ENCODE measurements at regions not wholly inside any gene's neighbourhood (a gene's known extent, or its start where the extent isn't known, plus 50 kb on each side); places are given as distances from the start of the nearest gene placed in this dataset.

DNA sequence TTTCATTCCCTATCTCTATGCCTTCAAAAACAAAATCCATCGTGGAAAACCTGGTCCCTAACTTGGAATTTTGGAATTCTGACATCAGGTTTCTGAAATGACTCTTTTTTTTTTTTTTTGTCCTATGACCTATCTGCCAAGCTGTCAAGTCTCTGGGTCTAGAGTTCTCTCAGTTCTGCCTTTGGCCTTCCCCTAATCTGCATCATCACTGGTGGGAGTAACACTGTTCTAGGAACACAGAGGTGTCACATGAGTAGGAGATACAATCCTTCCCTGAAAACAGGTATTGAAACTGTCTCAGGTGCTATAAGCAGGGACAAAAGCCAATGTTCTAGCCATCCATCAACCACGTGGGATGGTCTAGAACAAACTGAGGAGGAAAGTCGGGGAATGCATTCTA is 142.0 kb upstream of the ATP1B1 start:
- H3K9ac ChIP-seq (ENCODE audit: control insufficient read depth, extremely low read depth, insufficient read depth, low read length), result no peak overlapping the region
- no peak for TF ChIP-seq EZH2 (IDR thresholded peaks at IDR 0.05; ENCODE audit: low read length)
- TF ChIP-seq, protein P1, sequence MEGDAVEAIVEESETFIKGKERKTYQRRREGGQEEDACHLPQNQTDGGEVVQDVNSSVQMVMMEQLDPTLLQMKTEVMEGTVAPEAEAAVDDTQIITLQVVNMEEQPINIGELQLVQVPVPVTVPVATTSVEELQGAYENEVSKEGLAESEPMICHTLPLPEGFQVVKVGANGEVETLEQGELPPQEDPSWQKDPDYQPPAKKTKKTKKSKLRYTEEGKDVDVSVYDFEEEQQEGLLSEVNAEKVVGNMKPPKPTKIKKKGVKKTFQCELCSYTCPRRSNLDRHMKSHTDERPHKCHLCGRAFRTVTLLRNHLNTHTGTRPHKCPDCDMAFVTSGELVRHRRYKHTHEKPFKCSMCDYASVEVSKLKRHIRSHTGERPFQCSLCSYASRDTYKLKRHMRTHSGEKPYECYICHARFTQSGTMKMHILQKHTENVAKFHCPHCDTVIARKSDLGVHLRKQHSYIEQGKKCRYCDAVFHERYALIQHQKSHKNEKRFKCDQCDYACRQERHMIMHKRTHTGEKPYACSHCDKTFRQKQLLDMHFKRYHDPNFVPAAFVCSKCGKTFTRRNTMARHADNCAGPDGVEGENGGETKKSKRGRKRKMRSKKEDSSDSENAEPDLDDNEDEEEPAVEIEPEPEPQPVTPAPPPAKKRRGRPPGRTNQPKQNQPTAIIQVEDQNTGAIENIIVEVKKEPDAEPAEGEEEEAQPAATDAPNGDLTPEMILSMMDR (optimal IDR thresholded peaks at IDR 0.05 in 1 of 3, IDR thresholded peaks at IDR 0.05 in 1 of 3, conservative IDR thresholded peaks at IDR 0.05 in 1 of 3; ENCODE audit: extremely low read depth in 1 of 3, insufficient read depth in 2 of 3, low read length in 3 of 3), result no peak

DNA sequence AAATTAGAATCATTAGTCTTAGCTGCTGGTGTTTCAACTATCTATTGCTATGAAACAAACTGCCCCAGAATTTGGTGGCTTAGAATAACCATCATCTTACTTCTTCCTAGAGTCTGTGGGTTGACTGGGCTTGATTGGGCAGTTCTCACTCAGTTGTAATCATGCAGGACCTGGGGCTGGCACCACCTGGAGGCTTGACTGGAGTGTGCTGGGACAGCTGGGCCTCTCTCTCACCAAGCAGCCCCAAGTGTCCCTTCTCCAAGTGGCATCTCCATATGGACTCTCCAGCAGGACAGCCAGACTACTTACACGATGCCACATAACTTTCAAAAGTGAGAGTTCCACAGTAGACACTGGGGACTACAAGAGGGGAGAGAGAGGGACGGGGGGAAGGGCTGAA is 140.3 kb upstream of the ATP1B1 start:
- Histone ChIP-seq H3K27me3 (ENCODE audit: control insufficient read depth, extremely low read depth, insufficient read depth, low read length) (no peaks in the 10 kb centered on the region), H3K4me2 (ENCODE audit: control insufficient read depth, extremely low read depth, insufficient read depth, low read depth, low read length) (no peak overlapping the region), H2AFZ (ENCODE audit: control insufficient read depth, low read length) (no peak overlapping the region), H3K36me3 (ENCODE audit: control insufficient read depth in 2 of 2, extremely low read depth in 1 of 2, insufficient read depth in 2 of 2, low read length in 2 of 2) (no peaks in the 10 kb centered on the region), H3K9me1 (ENCODE audit: control insufficient read depth, extremely low read depth, insufficient read depth, low read length) (no peaks in the 10 kb centered on the region), H3K9ac (ENCODE audit: control insufficient read depth, extremely low read depth, insufficient read depth, low read length) (no peak overlapping the region), H3K27ac (ENCODE audit: control insufficient read depth, insufficient read depth, low read length) (no peak overlapping the region), H4K20me1 (ENCODE audit: control insufficient read depth, extremely low read depth, insufficient read depth, low read length) (no peaks in the 10 kb centered on the region), H3K9me3 (ENCODE audit: control insufficient read depth, low read depth, low read length) (no peaks in the 10 kb centered on the region), H3K4me1 (ENCODE audit: control insufficient read depth, extremely low read depth, insufficient read depth, low read length) (no peaks in the 10 kb centered on the region), H3K4me3 (ENCODE audit: control insufficient read depth in 2 of 3, extremely low read depth in 1 of 3, insufficient read depth in 2 of 3, low read depth in 1 of 3, low read length in 3 of 3) (no peak overlapping the region), H3K79me2 (ENCODE audit: control insufficient read depth, insufficient read depth, low read length) (no peaks in the 10 kb centered on the region)
- DNase-seq (ENCODE audit: low read depth, low spot score), result no peak
- no peak for FAIRE-seq
- dilution Hi-C loops (cut with MboI; ENCODE audit: extremely low pct_ligation_motif_present, low sequenced_read_pairs), result no loop called here
- TF ChIP-seq EZH2 (IDR thresholded peaks at IDR 0.05; ENCODE audit: low read length), result no peak
- TF ChIP-seq, protein P1 (optimal IDR thresholded peaks at IDR 0.05 in 1 of 3, IDR thresholded peaks at IDR 0.05 in 1 of 3, conservative IDR thresholded peaks at IDR 0.05 in 1 of 3; ENCODE audit: extremely low read depth in 1 of 3, insufficient read depth in 2 of 3, low read length in 3 of 3), result no peak

More for the DNA sequence above, 142.0 kb upstream of the ATP1B1 start:
- H3K4me2 ChIP-seq (ENCODE audit: control insufficient read depth, extremely low read depth, insufficient read depth, low read depth, low read length), result no peak overlapping the region
- no peaks in the 10 kb centered on the region for H3K9me1 ChIP-seq (ENCODE audit: control insufficient read depth, extremely low read depth, insufficient read depth, low read length)
- dilution Hi-C loops (cut with MboI; ENCODE audit: extremely low pct_ligation_motif_present, low sequenced_read_pairs), result no loop called here
- no peaks in the 10 kb centered on the region for H3K9me3 ChIP-seq (ENCODE audit: control insufficient read depth, low read depth, low read length)
- H3K36me3 ChIP-seq (ENCODE audit: control insufficient read depth in 2 of 2, extremely low read depth in 1 of 2, insufficient read depth in 2 of 2, low read length in 2 of 2), result no peaks in the 10 kb centered on the region
- H4K20me1 ChIP-seq (ENCODE audit: control insufficient read depth, extremely low read depth, insufficient read depth, low read length), result no peaks in the 10 kb centered on the region
- no peaks in the 10 kb centered on the region for H3K79me2 ChIP-seq (ENCODE audit: control insufficient read depth, insufficient read depth, low read length)
- no peak for FAIRE-seq
- H3K27me3 ChIP-seq (ENCODE audit: control insufficient read depth, extremely low read depth, insufficient read depth, low read length), result no peaks in the 10 kb centered on the region
- no peak overlapping the region for H2AFZ ChIP-seq (ENCODE audit: control insufficient read depth, low read length)
- H3K27ac ChIP-seq (ENCODE audit: control insufficient read depth, insufficient read depth, low read length), result no peak overlapping the region
- no peak overlapping the region for H3K4me3 ChIP-seq (ENCODE audit: control insufficient read depth in 2 of 3, extremely low read depth in 1 of 3, insufficient read depth in 2 of 3, low read depth in 1 of 3, low read length in 3 of 3)
- no peak for DNase-seq (ENCODE audit: low read depth, low spot score)
- H3K4me1 ChIP-seq (ENCODE audit: control insufficient read depth, extremely low read depth, insufficient read depth, low read length), result no peaks in the 10 kb centered on the region

All from keratinocyte (primary cell).